IMR-90 (cell line): ENCODE measurements at regions not wholly inside any gene's neighbourhood (a gene's known extent, or its start where the extent isn't known, plus 50 kb on each side); places are given as distances from the start of the nearest gene placed in this dataset.

Source experiments
- BHLHE40 ChIP-seq: fragments of 150-350 bp; IDR thresholded peaks from 2 replicates; pipeline ENCODE4 v1.6.1; 2016; ENCODE audit warnings: mild to moderate bottlenecking, low read depth, low read length
- CHD1 ChIP-seq: IDR thresholded peaks from 2 replicates; pipeline ENCODE4 v1.6.1; 2012; ENCODE audit warnings: low read depth, low read length, improper control_type of control experiment
- CTCF ChIP-seq: conservative IDR thresholded peaks from 2 replicates; pipeline ENCODE4 v1.5.1; 2012; ENCODE audit warnings: mild to moderate bottlenecking, low read depth, low read length, improper control_type of control experiment
- ELK1 ChIP-seq: fragments of 150-350 bp; IDR thresholded peaks from 2 replicates; pipeline ENCODE4 v1.6.1; 2016; ENCODE audit warnings: low read depth, mild to moderate bottlenecking, low read length, moderate library complexity, borderline replicate concordance
- FOS ChIP-seq: fragments of 150-350 bp; IDR thresholded peaks from 2 replicates; pipeline ENCODE4 v1.6.1; 2016; ENCODE audit warnings: low read depth, low read length
- MAFK ChIP-seq: IDR thresholded peaks from 2 replicates; pipeline ENCODE4 v1.6.1; 2012; ENCODE audit warnings: low read depth, low read length, improper control_type of control experiment
- MXI1 ChIP-seq: IDR thresholded peaks from 2 replicates; pipeline ENCODE4 v1.6.1; 2012; ENCODE audit warnings: low read depth, mild to moderate bottlenecking, low read length, moderate library complexity, borderline replicate concordance
- POLR2A ChIP-seq: IDR thresholded peaks from 2 replicates; pipeline ENCODE4 v1.6.1; 2012; ENCODE audit warnings: mild to moderate bottlenecking, low read depth, low read length
- RAD21 ChIP-seq: IDR thresholded peaks from 2 replicates; pipeline ENCODE4 v1.6.1; 2012; ENCODE audit warnings: low read length, improper control_type of control experiment
- RCOR1 ChIP-seq: IDR thresholded peaks from 2 replicates; pipeline ENCODE4 v1.6.1; 2012; ENCODE audit warnings: mild to moderate bottlenecking, low read length, improper control_type of control experiment; ENCODE audit not compliant: insufficient replicate concordance
- RFX5 ChIP-seq: IDR thresholded peaks from 2 replicates; pipeline ENCODE4 v1.8.0; 2012; ENCODE audit warnings: low read depth, mild to moderate bottlenecking, low read length, moderate library complexity
- USF2 ChIP-seq: fragments of 150-350 bp; IDR thresholded peaks from 2 replicates; pipeline ENCODE4 v1.6.1; 2017; ENCODE audit warnings: mild to moderate bottlenecking, antibody characterized with exemption, low read length, low read depth

- TF ChIP-seq RAD21 (no peak), USF2 (no peak), CTCF (no peak), CHD1 (no peak), MAFK (no peak), POLR2A (no peak), RFX5 (no peak), FOS (no peak), BHLHE40 (no peak), RCOR1 (no peak), ELK1 (no peak), MXI1 (no peak)
Measured at GRCh38 chr13:53460796-53461195, 432.2 kb downstream of the OLFM4 start.
